ENCODE measurements at regions not wholly inside any gene's neighbourhood (a gene's known extent, or its start where the extent isn't known, plus 50 kb on each side); places are given as distances from the start of the nearest gene placed in this dataset.

DNA sequence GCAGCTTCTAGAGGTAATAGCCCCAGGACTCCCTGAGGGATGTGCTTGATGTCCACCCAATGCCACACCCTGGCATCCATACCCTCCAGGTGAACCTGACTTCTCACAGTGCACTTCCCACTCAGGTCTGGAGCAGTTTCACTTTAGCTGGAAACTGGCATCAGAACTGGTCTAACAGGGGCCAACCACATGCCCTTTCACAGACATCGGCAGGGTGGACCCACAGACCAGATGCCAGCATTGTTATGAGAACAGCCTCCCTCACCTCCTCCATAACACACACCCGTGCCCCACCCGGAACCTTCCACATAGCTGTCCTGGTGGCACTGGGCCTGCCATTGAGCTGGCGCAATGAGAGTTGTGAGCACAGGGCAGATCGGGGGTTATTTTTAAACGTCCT, 77.4 kb upstream of the GPR12 start:
- Histone ChIP-seq H3K4me3 (ENCODE audit: insufficient read depth in 1 of 2, low read depth in 1 of 2, low read length in 2 of 2) (no peak overlapping the region), H3K27me3 (ENCODE audit: control insufficient read depth in 1 of 2, insufficient read depth in 1 of 2, low read length in 2 of 2) (peaks cover 9 to 37% of the 10 kb centered on the region in 2 experiments), H3K9me3 (ENCODE audit: control insufficient read depth, low read length) (no peaks in the 10 kb centered on the region), H3K79me1 (replicated peaks; ENCODE audit: low read length, poor library complexity, severe bottlenecking) (no peaks in the 10 kb centered on the region), H2AFZ (ENCODE audit: low read depth, low read length) (no peak overlapping the region), H3K4ac (ENCODE audit: low read depth in 1 of 2, low read length in 2 of 2) (no peak overlapping the region), H3K36me3 (ENCODE audit: control insufficient read depth in 1 of 2, insufficient read depth in 2 of 2, low read depth in 1 of 2, low read length in 2 of 2) (no peaks in the 10 kb centered on the region), H3K23ac (ENCODE audit: low read length in 2 of 2) (no peak overlapping the region), H3K14ac (ENCODE audit: low read length in 2 of 2) (no peak overlapping the region), H2AK5ac (ENCODE audit: low read length, severe bottlenecking) (no peak overlapping the region), H3K4me1 (ENCODE audit: control insufficient read depth, insufficient read depth, low read depth, low read length) (no peaks in the 10 kb centered on the region), H3K9ac (ENCODE audit: low read length) (no peak overlapping the region), H2BK12ac (ENCODE audit: low read length in 2 of 2) (no peak overlapping the region), H2BK120ac (ENCODE audit: low read depth, low read length) (no peak overlapping the region), H2BK15ac (ENCODE audit: low read depth, poor library complexity, severe bottlenecking) (no peak overlapping the region), H3K18ac (ENCODE audit: low read depth in 1 of 2, low read length in 2 of 2) (no peak overlapping the region), H4K91ac (ENCODE audit: low read length) (no peak overlapping the region), H3K4me2 (ENCODE audit: low read length, poor library complexity, severe bottlenecking) (no peak overlapping the region), H2BK5ac (ENCODE audit: low read depth, low read length, poor library complexity, severe bottlenecking) (no peak overlapping the region), H3K27ac (ENCODE audit: low read length, poor library complexity, severe bottlenecking) (no peak overlapping the region), H4K8ac (ENCODE audit: low read length) (no peak overlapping the region)
- no peak for DNase-seq
- WGBS = 96% methylated on average over 5 of the region's 6 CpGs

DNA sequence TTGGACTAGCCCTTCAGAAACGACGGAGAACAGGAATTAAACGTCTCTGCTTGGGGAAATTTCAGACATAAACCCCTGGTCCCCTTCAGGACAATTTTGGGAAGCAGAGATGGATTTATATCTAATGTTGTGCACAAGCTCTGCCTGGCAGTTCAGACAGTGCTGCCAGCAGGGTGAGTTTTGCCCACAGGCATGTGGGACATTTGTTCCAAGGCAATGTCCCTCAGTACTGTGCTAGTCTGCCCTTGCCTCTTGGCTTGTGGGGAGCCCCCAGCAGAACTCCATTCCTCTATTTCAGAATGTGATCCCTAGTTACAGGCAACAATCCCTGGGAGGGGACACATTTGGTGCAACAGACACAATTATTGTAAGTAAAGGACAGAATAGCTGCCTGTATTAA, 76.5 kb upstream of the GPR12 start:
- H3K4ac ChIP-seq (ENCODE audit: low read depth in 1 of 2, low read length in 2 of 2) = no peak overlapping the region
- peaks cover 9 to 35% of the 10 kb centered on the region in 2 experiments for H3K27me3 ChIP-seq (ENCODE audit: control insufficient read depth in 1 of 2, insufficient read depth in 1 of 2, low read length in 2 of 2)
- no peak overlapping the region for H4K8ac ChIP-seq (ENCODE audit: low read length)
- H2BK15ac ChIP-seq (ENCODE audit: low read depth, poor library complexity, severe bottlenecking) = no peak overlapping the region
- 94% methylated on average over 3 of the region's 3 CpGs for WGBS
- H4K91ac ChIP-seq (ENCODE audit: low read length) = no peak overlapping the region
- H2AK5ac ChIP-seq (ENCODE audit: low read length, severe bottlenecking) = no peak overlapping the region
- no peak overlapping the region for H3K4me3 ChIP-seq (ENCODE audit: insufficient read depth in 1 of 2, low read depth in 1 of 2, low read length in 2 of 2)
- H3K9me3 ChIP-seq (ENCODE audit: control insufficient read depth, low read length) = no peaks in the 10 kb centered on the region
- no peak overlapping the region for H2BK120ac ChIP-seq (ENCODE audit: low read depth, low read length)
- no peak overlapping the region for H3K4me2 ChIP-seq (ENCODE audit: low read length, poor library complexity, severe bottlenecking)
- H2AFZ ChIP-seq (ENCODE audit: low read depth, low read length) = no peak overlapping the region
- no peak overlapping the region for H2BK12ac ChIP-seq (ENCODE audit: low read length in 2 of 2)
- H3K14ac ChIP-seq (ENCODE audit: low read length in 2 of 2) = no peak overlapping the region
- H3K4me1 ChIP-seq (ENCODE audit: control insufficient read depth, insufficient read depth, low read depth, low read length) = no peaks in the 10 kb centered on the region
- H3K9ac ChIP-seq (ENCODE audit: low read length) = no peak overlapping the region
- DNase-seq = no peak
- H3K18ac ChIP-seq (ENCODE audit: low read depth in 1 of 2, low read length in 2 of 2) = no peak overlapping the region
- H3K27ac ChIP-seq (ENCODE audit: low read length, poor library complexity, severe bottlenecking) = no peak overlapping the region
- no peak overlapping the region for H2BK5ac ChIP-seq (ENCODE audit: low read depth, low read length, poor library complexity, severe bottlenecking)
- no peaks in the 10 kb centered on the region for H3K36me3 ChIP-seq (ENCODE audit: control insufficient read depth in 1 of 2, insufficient read depth in 2 of 2, low read depth in 1 of 2, low read length in 2 of 2)
- no peak overlapping the region for H3K23ac ChIP-seq (ENCODE audit: low read length in 2 of 2)
- H3K79me1 ChIP-seq (replicated peaks; ENCODE audit: low read length, poor library complexity, severe bottlenecking) = no peaks in the 10 kb centered on the region

DNA sequence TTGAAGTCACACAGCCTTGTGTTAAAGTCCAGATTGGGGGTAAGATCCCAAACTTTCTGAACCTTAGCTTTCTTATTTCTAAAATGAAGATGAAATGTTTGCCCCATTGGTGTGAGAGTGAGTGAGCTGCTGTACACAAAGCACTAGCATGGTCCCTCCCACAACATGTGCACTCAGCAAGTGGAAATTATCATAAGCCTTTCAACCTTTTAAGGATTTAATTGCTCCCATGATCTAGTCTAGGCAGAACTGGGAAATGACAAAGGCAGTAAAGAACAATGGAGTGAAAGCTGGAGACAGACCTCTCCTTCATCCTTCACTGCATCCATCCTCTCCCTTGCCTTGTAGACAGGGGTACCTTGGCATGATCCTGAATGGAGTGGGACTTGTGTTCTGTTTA, 76.0 kb upstream of the GPR12 start:
- H3K23ac ChIP-seq (ENCODE audit: low read length in 2 of 2) = no peak overlapping the region
- H3K4me2 ChIP-seq (ENCODE audit: low read length, poor library complexity, severe bottlenecking) = no peak overlapping the region
- no peak for DNase-seq
- H4K91ac ChIP-seq (ENCODE audit: low read length) = no peak overlapping the region
- H2BK5ac ChIP-seq (ENCODE audit: low read depth, low read length, poor library complexity, severe bottlenecking) = no peak overlapping the region
- no peak overlapping the region for H3K14ac ChIP-seq (ENCODE audit: low read length in 2 of 2)
- no peaks in the 10 kb centered on the region for H3K4me1 ChIP-seq (ENCODE audit: control insufficient read depth, insufficient read depth, low read depth, low read length)
- H3K18ac ChIP-seq (ENCODE audit: low read depth in 1 of 2, low read length in 2 of 2) = no peak overlapping the region
- H3K4ac ChIP-seq (ENCODE audit: low read depth in 1 of 2, low read length in 2 of 2) = no peak overlapping the region
- peaks cover 9 to 31% of the 10 kb centered on the region in 2 experiments for H3K27me3 ChIP-seq (ENCODE audit: control insufficient read depth in 1 of 2, insufficient read depth in 1 of 2, low read length in 2 of 2)
- H2BK15ac ChIP-seq (ENCODE audit: low read depth, poor library complexity, severe bottlenecking) = no peak overlapping the region
- no peak overlapping the region for H3K4me3 ChIP-seq (ENCODE audit: insufficient read depth in 1 of 2, low read depth in 1 of 2, low read length in 2 of 2)
- no peaks in the 10 kb centered on the region for H3K79me1 ChIP-seq (replicated peaks; ENCODE audit: low read length, poor library complexity, severe bottlenecking)
- no peak overlapping the region for H3K9ac ChIP-seq (ENCODE audit: low read length)
- no peak overlapping the region for H2BK120ac ChIP-seq (ENCODE audit: low read depth, low read length)
- no peak overlapping the region for H3K27ac ChIP-seq (ENCODE audit: low read length, poor library complexity, severe bottlenecking)
- H2BK12ac ChIP-seq (ENCODE audit: low read length in 2 of 2) = no peak overlapping the region
- no peak overlapping the region for H4K8ac ChIP-seq (ENCODE audit: low read length)
- H2AK5ac ChIP-seq (ENCODE audit: low read length, severe bottlenecking) = no peak overlapping the region
- no peak overlapping the region for H2AFZ ChIP-seq (ENCODE audit: low read depth, low read length)
- no peaks in the 10 kb centered on the region for H3K9me3 ChIP-seq (ENCODE audit: control insufficient read depth, low read length)
- H3K36me3 ChIP-seq (ENCODE audit: control insufficient read depth in 1 of 2, insufficient read depth in 2 of 2, low read depth in 1 of 2, low read length in 2 of 2) = no peaks in the 10 kb centered on the region

DNA sequence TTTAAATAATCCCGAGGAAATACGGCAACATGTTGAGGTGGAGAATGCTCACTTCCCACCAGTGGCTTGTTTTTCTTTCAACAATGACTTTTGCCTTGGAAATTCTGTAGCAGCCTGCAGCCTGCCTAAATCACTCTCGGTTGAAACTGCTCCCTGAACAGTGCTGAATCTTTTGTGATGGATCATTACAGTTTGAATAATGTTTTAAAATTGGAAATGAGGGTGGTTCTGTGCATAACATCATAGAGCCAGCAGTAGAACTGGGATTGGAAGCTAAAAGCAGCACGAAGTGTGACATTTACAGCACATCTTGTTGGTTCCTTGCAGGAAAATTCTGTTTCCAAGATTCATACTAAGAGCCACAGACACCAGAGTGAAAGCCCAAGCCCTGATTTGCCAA, 74.1 kb upstream of the GPR12 start:
- Histone ChIP-seq H2AK5ac (ENCODE audit: low read length, severe bottlenecking) (no peak overlapping the region), H3K9ac (ENCODE audit: low read length) (no peak overlapping the region), H2BK15ac (ENCODE audit: low read depth, poor library complexity, severe bottlenecking) (no peak overlapping the region), H2BK120ac (ENCODE audit: low read depth, low read length) (no peak overlapping the region), H2BK12ac (ENCODE audit: low read length in 2 of 2) (no peak overlapping the region), H3K27me3 (ENCODE audit: control insufficient read depth in 1 of 2, insufficient read depth in 1 of 2, low read length in 2 of 2) (peaks cover 9 to 19% of the 10 kb centered on the region in 2 experiments), H4K8ac (ENCODE audit: low read length) (no peak overlapping the region), H3K36me3 (ENCODE audit: control insufficient read depth in 1 of 2, insufficient read depth in 2 of 2, low read depth in 1 of 2, low read length in 2 of 2) (no peaks in the 10 kb centered on the region), H3K23ac (ENCODE audit: low read length in 2 of 2) (no peak overlapping the region), H3K27ac (ENCODE audit: low read length, poor library complexity, severe bottlenecking) (no peak overlapping the region), H3K79me1 (replicated peaks; ENCODE audit: low read length, poor library complexity, severe bottlenecking) (no peaks in the 10 kb centered on the region), H3K4me2 (ENCODE audit: low read length, poor library complexity, severe bottlenecking) (no peak overlapping the region), H3K18ac (ENCODE audit: low read depth in 1 of 2, low read length in 2 of 2) (no peak overlapping the region), H3K4ac (ENCODE audit: low read depth in 1 of 2, low read length in 2 of 2) (no peak overlapping the region), H2BK5ac (ENCODE audit: low read depth, low read length, poor library complexity, severe bottlenecking) (no peak overlapping the region), H3K14ac (ENCODE audit: low read length in 2 of 2) (no peak overlapping the region), H3K4me1 (ENCODE audit: control insufficient read depth, insufficient read depth, low read depth, low read length) (no peaks in the 10 kb centered on the region), H3K9me3 (ENCODE audit: control insufficient read depth, low read length) (no peaks in the 10 kb centered on the region), H4K91ac (ENCODE audit: low read length) (no peak overlapping the region), H2AFZ (ENCODE audit: low read depth, low read length) (no peak overlapping the region), H3K4me3 (ENCODE audit: insufficient read depth in 1 of 2, low read depth in 1 of 2, low read length in 2 of 2) (no peak overlapping the region)
- WGBS = 41% methylated on average over 4 of the region's 4 CpGs
- no peak for DNase-seq
